OCI-LY3 (cell line): ENCODE measurements at regions not wholly inside any gene's neighbourhood (a gene's known extent, or its start where the extent isn't known, plus 50 kb on each side); places are given as distances from the start of the nearest gene placed in this dataset.

Experiments used
- EZH2phosphoT487 ChIP-seq: fragments of 200-600 bp; shearing (Covaris generic); IDR thresholded peaks from 2 replicates; pipeline ENCODE4 v1.6.1; 2018; ENCODE audit warnings: antibody characterized with exemption, mixed run types, low read depth
- TF ChIP-seq, protein P1 (sequence below): fragments of 200-600, 300-600 bp; sonication (generic); IDR thresholded peaks from 2 replicates; pipeline ENCODE4 v1.5.1; 2014; ENCODE audit warnings: antibody characterized with exemption, low read length, low read depth

DNA sequence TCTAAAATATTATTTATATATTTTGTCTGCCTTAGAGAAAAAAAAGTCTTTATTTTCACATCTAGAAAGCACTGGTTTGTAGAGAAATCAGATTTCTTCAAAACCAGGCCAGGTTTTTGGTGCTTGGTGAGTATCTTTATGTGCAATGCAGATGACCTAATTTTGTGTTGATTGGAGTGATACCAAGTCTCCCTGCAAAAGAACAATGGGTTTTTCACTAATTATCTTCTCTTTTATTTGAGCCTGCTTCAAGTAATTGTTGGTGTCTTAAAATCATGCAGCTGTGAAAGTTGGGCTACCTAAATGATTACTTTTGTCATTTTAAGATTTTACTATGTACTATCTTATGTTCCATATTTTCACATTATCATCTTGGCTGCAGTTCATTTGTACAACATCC, 874.7 kb downstream of the TFAP2A start:
- TF ChIP-seq, protein P1, sequence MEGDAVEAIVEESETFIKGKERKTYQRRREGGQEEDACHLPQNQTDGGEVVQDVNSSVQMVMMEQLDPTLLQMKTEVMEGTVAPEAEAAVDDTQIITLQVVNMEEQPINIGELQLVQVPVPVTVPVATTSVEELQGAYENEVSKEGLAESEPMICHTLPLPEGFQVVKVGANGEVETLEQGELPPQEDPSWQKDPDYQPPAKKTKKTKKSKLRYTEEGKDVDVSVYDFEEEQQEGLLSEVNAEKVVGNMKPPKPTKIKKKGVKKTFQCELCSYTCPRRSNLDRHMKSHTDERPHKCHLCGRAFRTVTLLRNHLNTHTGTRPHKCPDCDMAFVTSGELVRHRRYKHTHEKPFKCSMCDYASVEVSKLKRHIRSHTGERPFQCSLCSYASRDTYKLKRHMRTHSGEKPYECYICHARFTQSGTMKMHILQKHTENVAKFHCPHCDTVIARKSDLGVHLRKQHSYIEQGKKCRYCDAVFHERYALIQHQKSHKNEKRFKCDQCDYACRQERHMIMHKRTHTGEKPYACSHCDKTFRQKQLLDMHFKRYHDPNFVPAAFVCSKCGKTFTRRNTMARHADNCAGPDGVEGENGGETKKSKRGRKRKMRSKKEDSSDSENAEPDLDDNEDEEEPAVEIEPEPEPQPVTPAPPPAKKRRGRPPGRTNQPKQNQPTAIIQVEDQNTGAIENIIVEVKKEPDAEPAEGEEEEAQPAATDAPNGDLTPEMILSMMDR, result no peak
- no peak for TF ChIP-seq EZH2phosphoT487
